COLO668 (cell line): ENCODE measurements at regions not wholly inside any gene's neighbourhood (a gene's known extent, or its start where the extent isn't known, plus 50 kb on each side); places are given as distances from the start of the nearest gene placed in this dataset.

Experiments used
- DNase-seq: peaks from one replicate; lab custom pipeline; 2025; ENCODE audit not compliant: unreplicated experiment; lab: John Stamatoyannopoulos, UW

DNA sequence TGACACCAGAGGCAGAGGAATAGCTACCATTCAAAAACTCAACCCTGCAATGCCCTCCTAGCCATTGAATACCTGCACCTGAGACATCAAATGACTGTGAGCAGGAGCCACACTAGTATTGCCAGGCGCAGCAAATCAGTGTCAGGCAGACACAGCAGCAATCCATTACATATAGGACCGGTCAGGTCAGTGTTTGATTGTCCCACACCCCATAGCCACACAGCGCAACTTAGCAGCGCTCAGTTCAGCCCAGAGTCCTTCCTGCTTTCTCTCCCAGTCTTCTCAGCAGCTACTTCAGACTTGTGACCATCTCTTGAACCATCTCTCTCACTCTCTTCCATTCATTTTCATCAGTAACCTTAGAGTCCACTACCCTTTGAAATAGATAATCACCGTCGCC is 181.6 kb upstream of the GPR12 start:
- DNase-seq = no peak

DNA sequence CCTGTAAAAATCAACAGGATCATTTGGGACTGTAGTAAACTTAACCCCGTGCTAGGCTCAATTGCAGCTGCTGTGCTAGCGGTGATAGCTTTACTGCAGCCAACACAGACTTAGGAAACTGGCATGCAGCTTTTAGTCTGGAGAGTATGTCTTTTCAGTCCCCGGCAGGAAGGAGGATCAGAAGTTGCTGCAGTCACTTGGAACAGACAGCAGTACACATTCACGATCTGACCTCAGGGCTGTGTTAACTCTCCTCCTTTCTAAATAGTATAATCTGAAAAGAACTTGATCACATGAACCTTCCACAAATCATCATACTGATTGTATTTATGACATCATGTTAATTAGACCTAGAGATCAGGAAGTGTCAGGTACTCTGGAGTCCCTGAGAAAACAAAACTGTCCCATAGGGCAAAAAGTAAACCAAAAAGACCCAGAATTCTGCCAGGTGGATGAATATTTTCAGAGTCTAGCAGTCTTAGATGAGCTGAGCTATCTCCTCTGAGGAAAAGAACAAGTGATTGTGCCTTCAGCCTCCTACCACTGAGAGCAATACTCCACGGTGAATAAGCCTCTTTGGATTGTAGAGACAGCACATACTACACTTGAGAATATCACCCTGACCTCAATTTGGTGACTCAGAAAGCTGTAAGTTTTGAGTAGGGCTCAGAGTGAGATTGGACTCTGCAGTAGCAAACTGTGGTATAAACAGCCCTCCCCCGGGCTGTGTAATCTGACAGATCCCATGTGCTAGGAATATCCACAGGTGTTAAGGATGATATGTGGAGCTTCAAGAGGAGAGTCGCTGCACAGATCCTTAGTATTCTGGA is 181.0 kb upstream of the GPR12 start:
- no peak for DNase-seq

DNA sequence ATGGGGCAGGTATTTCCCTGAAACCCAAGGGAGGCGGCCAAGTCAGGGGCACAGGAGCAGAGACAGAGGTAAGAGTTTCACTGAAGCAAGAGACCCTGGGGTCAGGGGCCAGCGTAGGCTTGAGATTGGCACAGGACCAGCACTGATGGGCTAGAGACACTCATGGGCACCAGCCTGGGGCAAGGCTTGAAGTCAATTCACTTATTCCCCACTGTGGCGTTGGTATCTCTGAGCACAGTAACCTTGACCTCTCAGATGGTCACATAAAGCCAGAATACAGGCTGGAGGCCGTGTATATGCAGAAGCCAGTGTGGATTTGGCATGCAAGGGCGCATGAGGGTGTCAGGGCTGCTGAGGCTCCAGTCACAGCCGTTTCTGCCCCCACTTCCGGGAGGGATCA is 173.5 kb upstream of the GPR12 start:
- no peak for DNase-seq

DNA sequence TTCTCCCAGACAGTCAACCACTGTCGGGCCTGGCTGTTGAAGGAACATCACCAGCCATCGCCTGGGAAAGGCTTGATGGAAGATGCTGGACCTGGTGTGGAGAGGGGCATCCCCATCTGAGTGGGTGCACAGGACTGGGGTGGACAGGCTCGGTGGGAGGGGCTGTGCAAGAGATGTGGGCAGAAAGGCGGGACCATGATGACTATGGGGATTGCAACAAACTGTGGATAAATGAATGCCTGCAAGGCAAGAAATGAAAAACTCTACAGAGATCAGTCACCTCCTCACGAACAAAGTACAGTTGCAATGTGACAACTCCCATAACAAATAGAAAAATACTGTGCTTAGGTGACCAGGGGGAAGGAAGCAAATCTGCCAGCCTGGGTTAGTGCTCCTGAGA is 171.9 kb upstream of the GPR12 start:
- DNase-seq = no peak

DNA sequence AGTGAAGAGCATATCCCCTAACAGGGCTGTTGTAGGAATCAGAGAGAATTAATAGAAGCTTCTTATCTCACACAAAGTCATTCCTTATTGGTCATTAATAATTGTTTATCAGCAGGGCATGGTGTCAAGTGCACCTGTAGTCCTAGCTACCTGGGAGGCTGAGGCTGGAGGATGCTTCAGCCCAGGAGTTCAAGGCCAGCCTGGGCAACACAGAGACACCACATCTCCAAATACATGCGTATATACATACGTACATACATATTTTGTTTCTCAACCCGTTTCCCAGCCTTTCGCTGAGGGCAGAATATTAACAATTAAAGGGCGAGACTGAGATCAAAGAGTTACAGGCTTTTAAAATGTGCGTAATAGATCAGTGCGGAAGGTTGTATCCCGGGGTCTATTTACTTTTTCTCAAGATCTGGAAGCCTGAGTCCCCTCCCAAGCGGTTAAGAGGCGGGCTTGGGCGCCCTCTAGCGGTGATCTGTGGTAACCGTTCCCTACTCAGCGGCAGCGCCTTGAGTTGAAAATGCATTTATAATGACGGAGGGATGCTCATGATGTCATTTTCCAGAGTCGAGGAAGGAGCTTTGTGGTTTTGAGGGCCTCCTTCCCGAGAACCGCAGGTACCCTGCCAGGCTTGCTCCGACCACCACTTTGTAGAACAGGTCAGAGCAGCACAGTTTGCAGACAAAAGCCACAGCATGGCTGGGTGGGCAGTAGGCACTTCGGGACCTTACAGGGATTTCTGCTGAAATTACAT is 169.6 kb upstream of the GPR12 start:
- peak; percentile 91 for DNase-seq

DNA sequence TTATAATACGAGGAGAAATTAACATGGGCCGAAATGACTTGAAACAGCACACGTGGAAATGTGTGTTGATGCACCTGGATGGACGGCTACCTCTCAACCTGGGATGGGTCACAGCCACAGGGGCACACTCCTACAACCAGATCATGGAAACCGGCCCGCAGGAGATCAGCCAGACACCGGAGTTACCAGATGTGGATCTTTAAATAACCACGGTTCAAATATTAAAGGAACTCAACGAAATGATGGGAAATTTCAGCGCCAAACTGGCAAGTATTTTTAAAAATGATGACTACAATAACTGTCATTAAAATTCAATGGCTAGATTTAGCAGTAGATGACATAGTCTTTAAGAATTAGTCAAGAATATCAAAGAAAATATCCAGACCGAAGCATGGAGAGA is 166.9 kb upstream of the GPR12 start:
- no peak for DNase-seq

DNA sequence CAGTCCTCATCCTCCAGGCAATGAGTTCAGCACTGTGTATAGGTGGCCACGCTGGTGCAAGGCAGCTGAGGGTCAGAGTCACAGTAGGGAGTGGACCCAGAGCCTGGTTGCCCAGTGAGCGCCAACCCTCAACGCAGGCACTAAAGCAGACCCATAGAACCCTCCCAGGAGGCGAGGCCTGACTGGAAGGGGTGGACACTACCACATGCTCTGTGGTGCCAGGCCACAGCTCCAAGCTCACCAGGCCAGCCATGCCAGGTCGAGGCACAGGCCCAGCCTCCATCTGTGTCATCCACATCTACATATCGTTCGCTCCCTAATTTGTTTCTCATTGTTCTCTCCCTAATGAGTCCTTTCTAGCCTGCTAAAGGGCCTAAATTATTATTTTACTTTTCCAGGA is 165.8 kb upstream of the GPR12 start:
- DNase-seq = no peak

DNA sequence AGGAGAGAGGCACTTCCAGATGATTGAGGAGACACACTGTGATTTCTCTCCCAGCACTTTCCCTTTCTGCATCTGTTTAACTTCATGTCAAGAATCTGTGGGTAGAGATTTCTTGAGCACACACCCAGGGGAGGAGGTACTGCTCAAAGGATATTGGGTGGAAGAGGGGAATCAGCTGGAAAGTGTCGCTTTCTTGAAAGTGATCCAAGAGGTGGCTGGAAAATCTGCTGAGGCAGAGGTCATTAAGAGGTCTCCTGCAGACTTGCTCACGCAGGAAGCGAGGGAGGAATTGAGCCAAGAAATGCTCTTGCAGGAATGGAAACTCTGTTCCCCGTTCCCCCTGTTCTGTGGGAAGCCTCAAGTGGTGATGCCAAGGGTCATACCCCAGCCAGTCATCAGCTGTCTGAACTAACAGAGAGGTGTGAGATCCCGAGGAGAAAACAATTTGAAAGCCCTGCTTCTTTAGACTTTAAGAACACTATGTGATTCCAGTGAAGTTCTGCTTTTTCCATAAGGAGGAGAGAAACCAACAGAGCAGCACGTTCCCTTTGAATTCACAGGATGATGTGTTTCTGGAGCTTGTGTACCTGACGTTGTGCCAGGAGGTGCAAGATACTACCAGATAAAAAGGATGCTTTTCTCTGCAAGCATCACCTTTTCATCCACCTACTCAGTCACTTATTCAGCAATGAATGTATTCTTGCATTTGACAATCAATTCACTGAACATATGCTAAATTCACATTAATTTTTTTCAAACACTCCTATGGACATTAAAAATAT is 163.4 kb upstream of the GPR12 start:
- no peak for DNase-seq

DNA sequence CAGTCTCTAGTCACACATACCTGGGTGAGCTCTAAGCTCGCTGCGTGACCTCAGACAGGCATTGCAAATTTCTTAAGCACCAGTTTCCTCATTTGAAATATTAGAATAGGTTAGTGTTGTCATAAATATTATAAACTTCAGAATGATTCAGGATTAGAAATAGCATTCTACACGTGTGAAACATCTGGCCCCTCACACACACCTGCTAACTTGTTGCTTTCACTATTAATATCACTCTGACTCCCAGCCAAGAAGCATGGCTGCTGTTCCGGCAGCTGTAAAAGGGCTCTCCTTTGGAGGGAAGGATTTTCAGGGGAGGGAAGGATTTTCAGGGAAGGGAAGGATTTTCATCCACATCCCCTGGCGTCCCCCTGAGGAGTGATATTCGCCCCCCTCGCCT is 161.3 kb upstream of the GPR12 start:
- no peak for DNase-seq

DNA sequence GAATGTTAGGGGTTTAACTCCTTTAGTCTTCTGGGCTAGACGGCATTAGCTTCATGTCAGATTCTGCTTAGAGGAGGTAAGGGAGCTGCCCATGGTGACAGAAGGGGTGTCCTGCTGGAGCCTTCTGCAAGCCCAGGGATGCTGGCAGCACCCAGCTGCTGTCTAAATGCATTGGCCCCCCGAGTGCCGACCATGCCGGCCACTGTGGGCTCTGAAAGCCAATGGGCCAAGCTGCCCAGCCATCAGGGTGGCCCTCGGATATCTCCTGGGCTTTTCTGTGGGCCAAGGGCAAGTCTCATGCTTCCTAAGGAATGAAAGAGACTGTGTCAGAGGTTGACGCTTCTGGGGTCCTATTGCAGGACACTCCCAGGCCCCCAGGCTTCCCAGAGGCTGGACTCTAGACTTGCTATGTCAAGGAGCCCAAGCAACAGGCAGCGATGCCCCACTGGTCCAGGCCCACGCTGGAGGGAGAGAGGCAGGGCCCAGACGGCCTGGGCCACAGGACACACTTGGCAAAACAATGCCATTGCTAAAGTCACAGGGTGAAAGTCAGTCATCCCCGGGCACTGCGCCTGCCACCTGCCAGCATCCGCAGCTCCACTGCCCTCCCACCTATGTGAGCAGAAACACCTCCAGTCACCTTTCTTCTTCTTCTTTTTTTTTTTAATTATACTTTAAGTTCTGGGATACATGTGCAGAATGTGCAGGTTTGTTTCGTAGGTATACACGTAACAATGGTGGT is 160.2 kb upstream of the GPR12 start:
- DNase-seq = no peak

DNA sequence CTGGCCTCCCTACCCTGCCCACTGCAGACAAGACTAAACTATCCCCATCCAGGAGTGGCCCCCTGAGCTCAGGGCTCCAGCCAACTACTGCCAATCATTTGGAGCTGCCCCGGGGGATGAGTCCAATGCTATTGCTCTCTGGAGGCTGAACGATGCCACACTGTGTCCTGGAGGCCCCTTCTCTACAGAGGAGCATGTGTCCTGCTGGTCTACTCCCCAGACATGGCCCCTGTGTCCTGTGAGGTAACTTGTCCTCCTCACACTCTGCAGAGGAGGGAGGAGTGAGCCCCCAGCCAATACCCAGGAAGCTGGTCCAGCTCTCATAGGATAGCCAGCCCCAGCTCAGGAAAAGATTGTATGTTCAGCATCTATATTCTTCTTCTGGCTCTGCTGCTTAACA is 159.1 kb upstream of the GPR12 start:
- DNase-seq = no peak

DNA sequence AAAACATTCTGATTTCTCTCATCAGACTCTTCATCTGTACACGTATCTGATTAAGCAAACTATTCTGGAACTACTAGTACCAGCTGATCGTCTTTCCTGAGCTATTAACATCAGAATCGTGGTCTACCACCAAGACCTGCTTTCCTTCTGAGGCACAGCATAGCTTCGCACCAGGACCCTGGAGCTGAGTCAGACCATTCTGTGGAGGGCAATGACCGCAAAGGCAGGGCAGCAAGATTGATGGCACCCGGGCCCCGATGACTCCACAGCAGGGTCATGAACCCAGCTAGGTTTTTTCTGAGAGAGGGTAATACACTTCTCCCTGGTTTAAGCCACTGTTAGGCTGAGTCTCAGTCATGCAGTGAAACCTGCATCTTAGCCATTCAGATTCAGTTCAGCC is 158.7 kb upstream of the GPR12 start:
- DNase-seq = no peak

DNA sequence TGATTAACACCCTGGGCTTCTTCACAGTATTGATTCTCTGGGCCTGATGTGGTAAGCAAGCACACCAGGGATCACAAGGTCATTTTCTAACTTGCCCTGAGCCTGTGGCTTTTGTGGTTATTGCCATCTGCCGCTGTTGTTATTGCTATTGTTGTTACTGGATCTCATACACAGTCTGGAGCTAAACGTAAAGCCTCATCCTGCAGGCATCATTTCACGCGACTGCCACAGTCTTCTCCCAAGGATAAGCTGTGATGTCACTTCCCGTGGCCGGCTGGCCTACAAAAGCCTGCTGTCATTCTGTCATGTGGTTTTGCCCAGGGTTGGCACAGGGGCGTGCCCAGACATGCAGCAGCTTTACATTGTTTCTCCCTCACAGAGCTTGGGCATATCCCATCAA is 154.0 kb upstream of the GPR12 start:
- peak; percentile 99 for DNase-seq

DNA sequence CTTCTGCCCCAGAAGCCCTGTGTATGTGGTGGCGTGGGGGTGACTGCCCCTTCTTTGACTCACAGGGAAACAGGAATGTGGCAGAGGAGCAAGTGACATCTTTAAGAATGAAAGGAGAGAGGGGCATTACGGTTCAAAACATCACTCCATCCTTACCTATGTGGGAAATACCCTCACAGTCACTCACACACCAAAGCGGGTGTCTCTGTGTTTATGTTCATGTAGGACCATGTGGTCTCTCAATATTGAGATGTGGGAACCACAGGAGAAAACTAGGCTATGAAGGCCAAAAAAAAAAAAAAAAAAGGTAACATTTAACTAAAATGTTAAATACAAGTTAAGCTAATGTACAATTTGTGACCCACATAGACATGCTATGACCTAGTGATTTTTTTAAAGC is 153.6 kb upstream of the GPR12 start:
- DNase-seq = no peak

DNA sequence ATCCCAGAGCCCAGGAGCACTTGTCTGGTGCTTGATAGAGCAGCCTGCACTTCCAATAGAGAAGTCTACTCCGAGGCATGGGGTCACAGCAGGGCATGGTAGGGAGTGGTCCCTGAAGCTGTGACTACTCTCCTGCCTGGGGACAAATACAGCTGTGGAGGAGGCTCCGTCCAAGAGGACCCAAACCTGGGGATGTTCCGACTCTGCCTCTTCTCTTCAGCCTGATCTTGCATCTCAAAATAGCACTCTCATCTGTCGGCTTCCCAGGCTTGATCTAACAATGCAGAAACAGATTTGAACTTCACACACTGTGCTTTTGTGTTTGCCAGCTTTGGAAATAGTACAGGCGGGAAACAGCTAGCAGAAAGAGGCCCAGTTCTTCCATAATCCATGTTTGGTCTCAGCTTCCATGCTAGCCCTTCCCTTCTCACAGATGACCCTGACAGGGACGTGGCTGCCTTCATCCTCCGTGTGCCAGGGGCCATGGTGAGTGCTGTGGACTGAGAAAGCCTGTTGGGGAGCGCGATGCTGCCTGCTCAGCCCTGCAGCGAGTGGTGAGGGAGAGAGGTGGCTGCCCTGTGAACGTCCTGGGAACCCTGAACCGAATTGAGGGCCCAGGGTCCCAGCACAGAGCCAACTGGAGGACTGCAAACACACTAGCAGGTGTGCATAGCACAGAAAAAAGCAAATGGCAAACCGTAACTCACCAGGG is 150.3 kb upstream of the GPR12 start:
- DNase-seq = no peak

DNA sequence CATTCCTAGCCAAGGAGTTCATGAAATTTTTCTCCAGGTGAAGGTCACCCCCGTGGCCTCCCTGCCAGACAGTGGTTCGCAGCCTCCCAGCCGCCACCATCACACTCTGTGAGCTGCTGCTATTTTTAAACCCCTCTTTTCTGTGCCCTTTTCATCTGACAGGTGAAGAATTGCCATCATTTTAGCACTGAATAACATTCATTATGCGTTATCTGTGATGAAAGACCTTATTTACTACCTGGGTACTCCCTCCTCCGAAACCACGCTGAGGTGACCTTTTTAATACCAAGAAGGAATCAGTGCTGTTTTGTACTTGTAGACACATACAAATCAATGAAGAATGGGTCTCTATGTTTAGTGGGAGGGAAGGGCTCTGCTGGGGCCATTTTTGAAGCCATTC is 148.9 kb upstream of the GPR12 start:
- no peak for DNase-seq

DNA sequence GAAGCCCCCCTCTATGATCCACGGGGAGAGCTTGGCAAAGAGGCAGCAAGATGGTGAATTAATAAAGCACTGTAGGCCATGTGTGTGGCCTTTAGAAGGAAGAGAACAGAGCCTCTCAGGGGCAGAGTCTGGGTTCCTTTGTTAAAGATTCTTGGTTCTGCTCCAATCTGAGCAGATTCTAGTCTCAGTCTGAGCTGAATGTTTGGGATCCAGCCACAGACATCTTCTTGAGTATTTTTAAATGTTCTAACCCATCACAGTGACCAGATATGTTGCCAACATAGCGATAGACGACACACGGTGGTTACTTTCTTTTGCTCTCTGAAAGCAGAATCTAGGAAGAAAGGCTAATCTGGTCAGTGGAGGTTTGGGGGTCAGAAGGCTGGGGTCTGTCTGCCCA is 147.5 kb upstream of the GPR12 start:
- no peak for DNase-seq

DNA sequence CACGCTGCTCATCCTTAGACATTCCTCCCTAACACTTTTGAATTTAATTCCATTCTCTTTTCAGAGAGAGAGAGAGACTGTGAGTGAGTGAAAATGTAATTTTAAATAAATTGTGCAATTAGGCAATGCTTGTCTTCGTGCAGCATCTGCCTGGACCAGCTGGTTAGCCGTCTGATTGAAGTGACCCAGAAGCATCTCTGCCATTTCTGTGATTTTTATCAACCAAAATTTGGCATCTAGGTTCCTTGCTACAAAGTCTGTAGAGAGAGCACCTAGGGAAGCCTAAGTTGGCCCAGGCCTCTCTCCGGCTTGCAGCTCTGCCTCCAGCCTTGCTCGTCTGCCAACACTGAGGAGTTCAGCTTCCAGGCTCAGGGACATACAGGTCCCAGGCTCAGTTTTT is 138.6 kb upstream of the GPR12 start:
- DNase-seq = no peak

DNA sequence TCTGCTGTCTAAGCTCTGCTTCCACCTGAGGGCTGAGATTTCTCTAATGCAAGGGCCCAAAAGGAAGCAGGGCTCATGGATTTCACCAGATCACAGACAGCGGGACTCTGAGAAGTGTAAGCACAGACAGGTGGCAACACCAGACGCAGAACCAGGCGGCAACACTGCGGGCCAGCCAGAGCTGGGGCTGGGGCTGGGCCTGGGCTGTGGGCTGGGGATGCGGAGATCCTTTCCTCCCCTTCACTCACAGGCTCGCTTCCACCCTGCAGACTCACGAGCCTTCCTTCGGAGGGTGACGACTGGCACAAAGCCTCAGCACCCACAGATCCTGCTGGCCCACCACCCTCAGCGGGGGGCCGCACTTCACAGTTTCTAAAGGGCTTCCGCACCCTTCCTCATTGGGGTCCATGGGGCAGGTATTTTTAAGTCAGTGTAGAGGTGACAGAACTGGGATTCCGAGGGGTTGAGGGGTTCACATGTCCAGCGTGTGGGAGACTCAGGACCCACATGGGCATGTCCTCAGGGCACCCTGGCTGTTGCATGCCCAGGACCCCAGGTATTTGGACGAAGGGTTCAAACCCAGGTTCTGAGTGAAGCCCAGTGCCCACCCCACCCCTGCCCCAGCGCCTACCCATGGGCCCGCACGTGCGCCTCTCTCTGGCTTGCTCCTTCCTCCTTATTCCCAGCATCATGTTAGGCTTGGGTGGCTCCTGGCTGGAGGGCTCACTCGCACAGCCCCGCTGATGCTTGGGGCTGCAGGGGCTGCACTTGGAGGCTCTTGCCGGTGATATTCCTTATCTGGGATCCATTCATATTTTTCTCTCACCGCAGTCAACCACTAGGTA is 137.3 kb upstream of the GPR12 start:
- no peak for DNase-seq
